Upper lobe of right lung (tissue), 1 donor: ENCODE measurements at regions not wholly inside any gene's neighbourhood (a gene's known extent, or its start where the extent isn't known, plus 50 kb on each side); places are given as distances from the start of the nearest gene placed in this dataset.

Source experiments
- ATAC-seq: fragments of 200-7000 bp; cut with Tn5 transposase; one replicate; pipeline ENCODE4 v1.9.1; 2020; ENCODE audit warnings: mild to moderate bottlenecking, moderate library complexity
- DNase-seq: peaks from one replicate; pipeline ENCODE4 v3.0.0-alpha.2; 2020
- H3K27ac ChIP-seq: fragments of 200-600 bp; one replicate; pipeline ENCODE4 v1.8.0; 2022
- H3K27me3 ChIP-seq: fragments of 200-600 bp; one replicate; pipeline ENCODE4 v1.8.0; 2022; ENCODE audit warnings: mild to moderate bottlenecking
- H3K36me3 ChIP-seq: fragments of 200-600 bp; one replicate; pipeline ENCODE4 v1.8.0; 2022
- H3K4me1 ChIP-seq: fragments of 200-600 bp; one replicate; pipeline ENCODE4 v1.8.0; 2022
- H3K4me3 ChIP-seq: fragments of 200-600 bp; one replicate; pipeline ENCODE4 v1.8.0; 2022; ENCODE audit warnings: mild to moderate bottlenecking
- H3K9me3 ChIP-seq: fragments of 200-600 bp; one replicate; pipeline ENCODE4 v1.8.0; 2022
- CTCF ChIP-seq: fragments of 200-600 bp; IDR thresholded peaks from one replicate; pipeline ENCODE4 v1.8.0; 2022; ENCODE audit warnings: antibody characterized with exemption
- intact Hi-C: fragments of 100-400 bp; cut with DNase I; formaldehyde crosslinking; loops from one replicate; pipeline ENCODE4 v1.11.0; 2022
- donor health status: DM: no; HTN: yes; CAD: no; lungs with severe emphysema.

- ATAC-seq = no peak
- intact Hi-C loops = no loop called here
Measured at GRCh38 chr1:5576011-5576672, 416.1 kb downstream of the NPHP4 start.

GRCh38 chr1:5575396-5575940 lies 416.8 kb downstream of the NPHP4 start:
- DNase-seq = no peak
- TF ChIP-seq CTCF = no peak

More at GRCh38 chr1:5576011-5576672, 416.1 kb downstream of the NPHP4 start:
- Histone ChIP-seq H3K9me3 (no peaks in the 10 kb centered on the region), H3K36me3 (no peaks in the 10 kb centered on the region), H3K4me3 (no peak overlapping the region), H3K27me3 (no peaks in the 10 kb centered on the region), H3K4me1 (no peaks in the 10 kb centered on the region), H3K27ac (no peak overlapping the region)
- DNase-seq = no peak
- no peak for TF ChIP-seq CTCF

GRCh38 chr1:5574641-5575040 lies 417.6 kb downstream of the NPHP4 start:
- Histone ChIP-seq H3K27me3 (no peaks in the 10 kb centered on the region), H3K27ac (no peak overlapping the region), H3K36me3 (no peaks in the 10 kb centered on the region), H3K9me3 (peaks cover 4% of the 10 kb centered on the region), H3K4me1 (no peaks in the 10 kb centered on the region), H3K4me3 (no peak overlapping the region)
- no peak for TF ChIP-seq CTCF
- DNase-seq = no peak
- intact Hi-C loops = no loop called here
- ATAC-seq = no peak

More at GRCh38 chr1:5575396-5575940, 416.8 kb downstream of the NPHP4 start:
- intact Hi-C loops = no loop called here
- no peaks in the 10 kb centered on the region for H3K9me3 ChIP-seq
- no peaks in the 10 kb centered on the region for H3K36me3 ChIP-seq
- no peak for ATAC-seq
- H3K4me3 ChIP-seq = no peak overlapping the region
- H3K27me3 ChIP-seq = no peaks in the 10 kb centered on the region
- no peak overlapping the region for H3K27ac ChIP-seq
- no peaks in the 10 kb centered on the region for H3K4me1 ChIP-seq

- peaks cover 10% of the 10 kb centered on the region for H3K9me3 ChIP-seq
- no peak overlapping the region for H3K4me3 ChIP-seq
- DNase-seq (no peak), ATAC-seq (no peak)
- no peaks in the 10 kb centered on the region for H3K36me3 ChIP-seq
- no peak for TF ChIP-seq CTCF
- no peaks in the 10 kb centered on the region for H3K4me1 ChIP-seq
- H3K27me3 ChIP-seq = no peaks in the 10 kb centered on the region
- intact Hi-C loops = no loop called here
- H3K27ac ChIP-seq = no peak overlapping the region
Measured at GRCh38 chr1:5572794-5573193, 419.4 kb downstream of the NPHP4 start.

- Histone ChIP-seq H3K4me1 (no peaks in the 10 kb centered on the region), H3K4me3 (no peak overlapping the region), H3K36me3 (no peaks in the 10 kb centered on the region), H3K9me3 (peaks cover 10% of the 10 kb centered on the region), H3K27ac (no peak overlapping the region), H3K27me3 (peaks cover 3% of the 10 kb centered on the region)
- ATAC-seq (no peak), DNase-seq (no peak)
- intact Hi-C loops = no loop called here
- TF ChIP-seq CTCF = no peak
Measured at GRCh38 chr1:5571861-5572401, 420.3 kb downstream of the NPHP4 start.
